Astrocyte (in vitro differentiated cells and primary cell): ENCODE measurements at regions not wholly inside any gene's neighbourhood (a gene's known extent, or its start where the extent isn't known, plus 50 kb on each side); places are given as distances from the start of the nearest gene placed in this dataset.

ENCODE experiments used
- DNase-seq: peaks from one replicate; pipeline ENCODE4 v3.0.0-alpha.2; 2010; ENCODE audit warnings: low read depth
- FAIRE-seq: peaks from 2 replicates; lab custom pipeline; 2011; peaks lifted over from hg19 to GRCh38; lab: Jason Lieb, UNC
- H2AFZ ChIP-seq: 2 replicates; pipeline ENCODE4 v1.6.0; 2012; ENCODE audit warnings: low read depth, low read length, inconsistent platforms
- H3K27ac ChIP-seq: 2 replicates; pipeline ENCODE4 v1.5.1; 2011; ENCODE audit warnings: low read depth, low read length, inconsistent platforms
- H3K27me3 ChIP-seq: 2 replicates; pipeline ENCODE4 v1.6.0; 2011; ENCODE audit warnings: low read length, inconsistent platforms; ENCODE audit not compliant: insufficient read depth
- H3K36me3 ChIP-seq: 2 replicates; pipeline ENCODE4 v1.5.1; 2011; ENCODE audit warnings: low read length, inconsistent platforms; ENCODE audit not compliant: insufficient read depth
- H3K4me1 ChIP-seq: 2 replicates; pipeline ENCODE4 v1.5.1; 2011; ENCODE audit warnings: low read length, inconsistent platforms; ENCODE audit not compliant: insufficient read depth
- H3K4me2 ChIP-seq: 2 replicates; pipeline ENCODE4 v1.6.0; 2012; ENCODE audit warnings: low read length, inconsistent platforms
- H3K4me3 ChIP-seq: 2 replicates; pipeline ENCODE4 v1.5.1; 2011; ENCODE audit warnings: low read depth, mild to moderate bottlenecking, low read length, inconsistent platforms; ENCODE audit not compliant: insufficient read depth
- H3K79me2 ChIP-seq: 2 replicates; pipeline ENCODE4 v1.6.0; 2012; ENCODE audit warnings: mild to moderate bottlenecking, low read length, inconsistent platforms; ENCODE audit not compliant: insufficient read depth
- H3K9ac ChIP-seq: 2 replicates; pipeline ENCODE4 v1.6.0; 2012; ENCODE audit warnings: mild to moderate bottlenecking, low read length, inconsistent platforms
- H3K9me3 ChIP-seq: 2 replicates; pipeline ENCODE4 v1.5.1; 2012; ENCODE audit warnings: low read depth, mild to moderate bottlenecking, low read length, inconsistent platforms; ENCODE audit not compliant: insufficient read depth
- H4K20me1 ChIP-seq: 2 replicates; pipeline ENCODE4 v1.6.0; 2012; ENCODE audit warnings: low read length, inconsistent platforms; ENCODE audit not compliant: insufficient read depth
- H3K27ac Mint-ChIP-seq: one replicate; pipeline ENCODE4 v1.8.0; 2021; ENCODE audit warnings: mild to moderate bottlenecking, mixed read lengths; ENCODE audit not compliant: unreplicated experiment
- H3K27me3 Mint-ChIP-seq: one replicate; pipeline ENCODE4 v1.8.0; 2021; ENCODE audit warnings: low read depth, mixed read lengths; ENCODE audit not compliant: unreplicated experiment
- H3K36me3 Mint-ChIP-seq: one replicate; pipeline ENCODE4 v1.8.0; 2021; ENCODE audit warnings: low read depth, mixed read lengths; ENCODE audit not compliant: unreplicated experiment
- H3K4me1 Mint-ChIP-seq: one replicate; pipeline ENCODE4 v1.8.0; 2021; ENCODE audit warnings: low read depth, mixed read lengths; ENCODE audit not compliant: unreplicated experiment
- H3K4me3 Mint-ChIP-seq: one replicate; pipeline ENCODE4 v1.8.0; 2021; ENCODE audit warnings: mild to moderate bottlenecking, moderate library complexity, mixed read lengths; ENCODE audit not compliant: unreplicated experiment
- H3K9me3 Mint-ChIP-seq: one replicate; pipeline ENCODE4 v1.8.0; 2021; ENCODE audit warnings: mild to moderate bottlenecking, mixed read lengths; ENCODE audit not compliant: unreplicated experiment
- EZH2 ChIP-seq: IDR thresholded peaks from 2 replicates; pipeline ENCODE4 v1.6.1; 2012; ENCODE audit warnings: mild to moderate bottlenecking, low read length, inconsistent platforms; ENCODE audit not compliant: insufficient read depth
- TF ChIP-seq, protein P1 (sequence below): IDR thresholded peaks from 2 replicates; pipeline ENCODE4 v1.5.1; 2011; ENCODE audit warnings: low read depth, mild to moderate bottlenecking, inconsistent platforms, low read length, moderate library complexity; ENCODE audit not compliant: insufficient read depth

DNA sequence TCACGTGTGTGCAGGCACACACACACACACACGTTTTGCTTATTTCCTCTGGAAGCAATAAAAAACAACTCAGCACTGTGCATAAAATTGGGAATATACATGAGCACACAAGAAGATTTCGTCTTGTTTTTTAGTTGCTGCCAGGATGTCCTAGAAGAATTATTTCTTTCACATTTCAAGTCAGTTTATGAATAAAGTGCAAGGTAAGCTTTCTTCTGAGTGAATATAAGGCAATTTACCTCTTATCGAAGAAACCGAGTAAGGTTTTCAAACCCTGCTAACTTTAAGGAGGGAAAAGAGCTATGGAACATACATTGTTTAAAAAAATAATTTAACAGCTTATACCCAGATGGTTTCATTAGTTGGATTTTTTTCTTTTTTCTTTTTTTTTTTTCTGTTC lies 855.4 kb upstream of the NR2F2 start:
- Mint-ChIP-seq H3K4me3 (no peak overlapping the region), H3K36me3 (no peaks in the 10 kb centered on the region), H3K27ac (no peak overlapping the region), H3K27me3 (no peaks in the 10 kb centered on the region), H3K4me1 (no peaks in the 10 kb centered on the region), H3K9me3 (no peaks in the 10 kb centered on the region)
- no peaks in the 10 kb centered on the region for H3K9me3 ChIP-seq
- H3K36me3 ChIP-seq, result no peaks in the 10 kb centered on the region
- H3K4me1 ChIP-seq, result no peaks in the 10 kb centered on the region
- H3K27ac ChIP-seq, result no peak overlapping the region
- FAIRE-seq (no peak), DNase-seq (no peak)
- no peak overlapping the region for H3K9ac ChIP-seq
- H3K27me3 ChIP-seq, result no peaks in the 10 kb centered on the region
- no peaks in the 10 kb centered on the region for H3K79me2 ChIP-seq
- H3K4me2 ChIP-seq, result no peak overlapping the region
- H4K20me1 ChIP-seq, result no peaks in the 10 kb centered on the region
- H2AFZ ChIP-seq, result no peak overlapping the region
- TF ChIP-seq EZH2, result no peak
- TF ChIP-seq, protein P1, sequence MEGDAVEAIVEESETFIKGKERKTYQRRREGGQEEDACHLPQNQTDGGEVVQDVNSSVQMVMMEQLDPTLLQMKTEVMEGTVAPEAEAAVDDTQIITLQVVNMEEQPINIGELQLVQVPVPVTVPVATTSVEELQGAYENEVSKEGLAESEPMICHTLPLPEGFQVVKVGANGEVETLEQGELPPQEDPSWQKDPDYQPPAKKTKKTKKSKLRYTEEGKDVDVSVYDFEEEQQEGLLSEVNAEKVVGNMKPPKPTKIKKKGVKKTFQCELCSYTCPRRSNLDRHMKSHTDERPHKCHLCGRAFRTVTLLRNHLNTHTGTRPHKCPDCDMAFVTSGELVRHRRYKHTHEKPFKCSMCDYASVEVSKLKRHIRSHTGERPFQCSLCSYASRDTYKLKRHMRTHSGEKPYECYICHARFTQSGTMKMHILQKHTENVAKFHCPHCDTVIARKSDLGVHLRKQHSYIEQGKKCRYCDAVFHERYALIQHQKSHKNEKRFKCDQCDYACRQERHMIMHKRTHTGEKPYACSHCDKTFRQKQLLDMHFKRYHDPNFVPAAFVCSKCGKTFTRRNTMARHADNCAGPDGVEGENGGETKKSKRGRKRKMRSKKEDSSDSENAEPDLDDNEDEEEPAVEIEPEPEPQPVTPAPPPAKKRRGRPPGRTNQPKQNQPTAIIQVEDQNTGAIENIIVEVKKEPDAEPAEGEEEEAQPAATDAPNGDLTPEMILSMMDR, result no peak
- H3K4me3 ChIP-seq, result no peak overlapping the region

DNA sequence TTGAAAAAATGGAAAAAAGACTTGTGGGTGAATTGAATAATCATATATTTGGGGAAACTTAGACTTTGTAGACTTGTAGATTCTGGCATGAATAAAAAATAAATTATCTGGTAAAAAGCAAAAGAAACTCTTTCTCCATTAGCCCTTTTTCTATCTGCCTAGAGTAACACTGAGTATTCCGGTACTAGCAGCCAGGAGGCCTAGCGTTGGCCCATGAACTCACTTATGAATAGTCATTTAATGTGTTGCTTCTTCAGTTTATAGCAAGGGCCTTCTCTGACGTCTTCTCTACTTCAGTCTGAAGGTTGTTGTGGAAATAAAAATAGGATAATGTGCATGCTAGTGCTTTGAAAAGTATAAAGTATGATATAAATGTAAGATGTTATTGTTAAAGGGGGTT lies 851.2 kb upstream of the NR2F2 start:
- FAIRE-seq, result no peak
- H2AFZ ChIP-seq, result no peak overlapping the region
- H3K4me3 ChIP-seq, result no peak overlapping the region

GRCh38 chr15:95485367-95485766 lies 845.1 kb upstream of the NR2F2 start:
- Mint-ChIP-seq H3K9me3 (no peaks in the 10 kb centered on the region), H3K4me1 (peaks cover 3% of the 10 kb centered on the region), H3K36me3 (no peaks in the 10 kb centered on the region), H3K27me3 (no peaks in the 10 kb centered on the region), H3K27ac (no peak overlapping the region), H3K4me3 (no peak overlapping the region)
- no peak overlapping the region for H3K27ac ChIP-seq
- no peaks in the 10 kb centered on the region for H3K9me3 ChIP-seq
- no peak overlapping the region for H3K4me3 ChIP-seq
- DNase-seq (peak; percentile 4), FAIRE-seq (no peak)
- no peak overlapping the region for H3K4me2 ChIP-seq
- no peak overlapping the region for H3K9ac ChIP-seq
- no peak for TF ChIP-seq EZH2
- TF ChIP-seq, protein P1, result no peak
- no peak overlapping the region for H2AFZ ChIP-seq
- H3K27me3 ChIP-seq, result no peaks in the 10 kb centered on the region
- no peaks in the 10 kb centered on the region for H3K4me1 ChIP-seq
- no peaks in the 10 kb centered on the region for H3K36me3 ChIP-seq
- H3K79me2 ChIP-seq, result no peaks in the 10 kb centered on the region
- no peaks in the 10 kb centered on the region for H4K20me1 ChIP-seq

More for the DNA sequence above, 851.2 kb upstream of the NR2F2 start:
- Histone ChIP-seq H3K27me3 (no peaks in the 10 kb centered on the region), H3K9ac (no peak overlapping the region), H3K4me2 (no peak overlapping the region), H3K79me2 (no peaks in the 10 kb centered on the region), H3K36me3 (no peaks in the 10 kb centered on the region), H3K9me3 (no peaks in the 10 kb centered on the region), H3K4me1 (no peaks in the 10 kb centered on the region), H3K27ac (no peak overlapping the region), H4K20me1 (no peaks in the 10 kb centered on the region)
- no peaks in the 10 kb centered on the region for H3K9me3 Mint-ChIP-seq
- H3K27ac Mint-ChIP-seq, result no peak overlapping the region
- H3K4me1 Mint-ChIP-seq, result no peaks in the 10 kb centered on the region
- TF ChIP-seq, protein P1, result no peak
- TF ChIP-seq EZH2, result no peak
- H3K36me3 Mint-ChIP-seq, result no peaks in the 10 kb centered on the region
- no peak for DNase-seq
- no peaks in the 10 kb centered on the region for H3K27me3 Mint-ChIP-seq
- H3K4me3 Mint-ChIP-seq, result no peak overlapping the region
